ENCODE measurements at regions not wholly inside any gene's neighbourhood (a gene's known extent, or its start where the extent isn't known, plus 50 kb on each side); places are given as distances from the start of the nearest gene placed in this dataset.

DNA sequence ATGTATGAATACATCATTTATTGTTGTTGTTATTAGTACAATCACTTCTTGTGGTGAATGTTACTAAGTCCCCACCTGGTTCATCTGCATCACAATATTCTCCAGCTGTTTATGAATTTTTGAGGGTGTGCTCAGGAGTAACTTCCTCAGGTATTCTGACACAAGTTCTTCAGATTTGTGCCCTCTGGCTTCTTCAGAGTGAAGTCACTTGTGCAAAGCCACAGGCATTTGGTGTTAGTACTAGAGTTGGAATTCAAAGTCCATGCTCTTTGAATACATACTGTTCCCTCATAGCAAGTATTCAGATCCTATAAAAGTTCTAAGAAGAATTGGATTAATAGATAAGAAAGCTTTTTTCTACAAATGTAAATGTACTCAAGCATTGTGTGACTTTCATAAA, 150.3 kb upstream of the AVPR1A start:
- TF ChIP-seq, protein P1, sequence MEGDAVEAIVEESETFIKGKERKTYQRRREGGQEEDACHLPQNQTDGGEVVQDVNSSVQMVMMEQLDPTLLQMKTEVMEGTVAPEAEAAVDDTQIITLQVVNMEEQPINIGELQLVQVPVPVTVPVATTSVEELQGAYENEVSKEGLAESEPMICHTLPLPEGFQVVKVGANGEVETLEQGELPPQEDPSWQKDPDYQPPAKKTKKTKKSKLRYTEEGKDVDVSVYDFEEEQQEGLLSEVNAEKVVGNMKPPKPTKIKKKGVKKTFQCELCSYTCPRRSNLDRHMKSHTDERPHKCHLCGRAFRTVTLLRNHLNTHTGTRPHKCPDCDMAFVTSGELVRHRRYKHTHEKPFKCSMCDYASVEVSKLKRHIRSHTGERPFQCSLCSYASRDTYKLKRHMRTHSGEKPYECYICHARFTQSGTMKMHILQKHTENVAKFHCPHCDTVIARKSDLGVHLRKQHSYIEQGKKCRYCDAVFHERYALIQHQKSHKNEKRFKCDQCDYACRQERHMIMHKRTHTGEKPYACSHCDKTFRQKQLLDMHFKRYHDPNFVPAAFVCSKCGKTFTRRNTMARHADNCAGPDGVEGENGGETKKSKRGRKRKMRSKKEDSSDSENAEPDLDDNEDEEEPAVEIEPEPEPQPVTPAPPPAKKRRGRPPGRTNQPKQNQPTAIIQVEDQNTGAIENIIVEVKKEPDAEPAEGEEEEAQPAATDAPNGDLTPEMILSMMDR (conservative IDR thresholded peaks at IDR 0.05 in 1 of 2, IDR thresholded peaks at IDR 0.05 in 1 of 2; ENCODE audit: extremely low read depth in 1 of 2, insufficient read depth in 1 of 2, low read depth in 1 of 2, low read length in 2 of 2): no peak
- TF ChIP-seq EZH2 (IDR thresholded peaks at IDR 0.05; ENCODE audit: borderline replicate concordance, low read length): no peak

Measured in mammary epithelial cell (primary cell).